Sigmoid colon (tissue), 6 donors: ENCODE measurements at regions not wholly inside any gene's neighbourhood (a gene's known extent, or its start where the extent isn't known, plus 50 kb on each side); places are given as distances from the start of the nearest gene placed in this dataset.
"Not testable (repeated sequence)": the region's sequence is repeated elsewhere in the genome, so short reads cannot be mapped to it uniquely, and the experiment has no call there.

Source experiments
- DNase-seq: peaks from one replicate; pipeline ENCODE4 v3.0.0-alpha.2; 2019
- H3K27ac ChIP-seq, 4 donors: fragments of 200-600 bp; sonication (generic); one replicate each; pipeline ENCODE4 v1.5.1; 2016 to 2019; ENCODE audit warnings: mild to moderate bottlenecking in 1 of 4
- H3K27me3 ChIP-seq, 3 donors: fragments of 200-600 bp; sonication (generic); one replicate each; pipeline ENCODE4 v1.5.1; 2019; ENCODE audit warnings: mild to moderate bottlenecking in 1 of 3
- H3K36me3 ChIP-seq, 4 donors: fragments of 200-600 bp; sonication (generic); one replicate each; pipeline ENCODE4 v1.5.1; 2016 to 2019
- H3K4me1 ChIP-seq, 4 donors: fragments of 200-600 bp; sonication (generic); one replicate each; pipeline ENCODE4 v1.5.1; 2017 to 2019
- H3K4me3 ChIP-seq, 4 donors: fragments of 200-600 bp; sonication (generic); one replicate each; pipeline ENCODE4 v1.5.1; 2017 to 2019; ENCODE audit warnings: mild to moderate bottlenecking in 2 of 4, moderate library complexity in 1 of 4
- H3K9me3 ChIP-seq, 4 donors: fragments of 200-600 bp in 3 of 4; sonication (generic) in 3 of 4; one replicate each; pipeline versions ENCODE4 v1.5.1 to v1.6.1; 2013 to 2019
- CTCF ChIP-seq, 4 experiments: fragments of 450-650 bp in 3 of 4; fragments of 200-600 bp in 1 of 4; IDR thresholded peaks; one replicate each; pipeline ENCODE4 v1.5.1; 2016 to 2019; ENCODE audit warnings: antibody characterized with exemption in 4 of 4, mild to moderate bottlenecking in 3 of 4, moderate library complexity in 2 of 4
- EP300 ChIP-seq, 4 donors: sonication (generic); formaldehyde crosslinking; IDR thresholded peaks; one replicate each; pipeline ENCODE4 v1.6.1; 2017; ENCODE audit warnings: antibody characterized with exemption in 4 of 4
- POLR2A ChIP-seq, 2 donors: fragments of 450-650 bp; IDR thresholded peaks; one replicate each; pipeline ENCODE4 v1.6.1; 2016; ENCODE audit warnings: antibody characterized with exemption in 2 of 2, mild to moderate bottlenecking in 2 of 2, moderate library complexity in 2 of 2
- POLR2AphosphoS5 ChIP-seq, 4 donors: sonication (generic); formaldehyde crosslinking; IDR thresholded peaks; one replicate each; pipeline ENCODE4 v1.6.1; 2017; ENCODE audit warnings: antibody characterized with exemption in 4 of 4
- WGBS, 2 donors: extraction: QIAGEN DNeasy Blood & Tissue Kit; methylation state at CpG; one replicate each; pipeline ENCODE4 v1.1.7; 2013; 5-methylcytosine and 5-hydroxymethylcytosine counted together
- intact Hi-C: fragments of 100-400 bp; cut with DNase I; formaldehyde crosslinking; loops from one replicate; pipeline ENCODE4 v1.15.1; 2023
- donor health status: healthy with polysubstance abuse.
- donor health status: healthy.

DNA sequence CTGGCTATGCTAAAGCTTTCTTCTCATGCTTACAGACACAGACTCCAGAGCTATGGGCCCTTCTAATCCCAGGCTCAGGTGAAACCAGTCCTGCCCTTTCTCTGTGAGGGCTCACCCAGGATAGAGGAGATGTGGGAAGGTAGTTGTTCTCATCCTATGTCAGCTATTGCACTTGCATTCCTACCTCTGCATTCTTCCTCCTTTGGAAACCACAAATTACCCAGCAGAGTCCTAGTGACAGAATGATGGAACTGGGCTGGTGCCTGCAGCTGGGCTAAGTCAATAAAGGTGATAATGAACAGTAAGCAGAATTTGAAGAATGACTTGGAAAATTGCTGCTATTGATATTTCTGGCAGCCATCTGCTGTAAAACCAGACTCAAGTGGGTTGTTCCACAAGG is 560.0 kb downstream of the TMEM135 start:
- no peaks in the 10 kb centered on the region for H3K27me3 ChIP-seq
- no peak overlapping the region for H3K27ac ChIP-seq
- no peaks in the 10 kb centered on the region for H3K36me3 ChIP-seq
- intact Hi-C loops, result loop anchor here (10.0 kb wide), 1 partner anchor 47 kb away; no protein-coding TSS in a partner anchor
- H3K9me3 ChIP-seq, result peaks cover 0 to 2% (median 0%) of the 10 kb centered on the region in 4 donors
- no peak for TF ChIP-seq CTCF (IDR thresholded peaks at IDR 0.05)
- TF ChIP-seq POLR2A (IDR thresholded peaks at IDR 0.05), result no peak
- no peak for TF ChIP-seq EP300 (IDR thresholded peaks at IDR 0.05)
- no peak for TF ChIP-seq POLR2AphosphoS5 (IDR thresholded peaks at IDR 0.05)
- no peak for DNase-seq
- no peak overlapping the region for H3K4me3 ChIP-seq
- no peaks in the 10 kb centered on the region for H3K4me1 ChIP-seq

DNA sequence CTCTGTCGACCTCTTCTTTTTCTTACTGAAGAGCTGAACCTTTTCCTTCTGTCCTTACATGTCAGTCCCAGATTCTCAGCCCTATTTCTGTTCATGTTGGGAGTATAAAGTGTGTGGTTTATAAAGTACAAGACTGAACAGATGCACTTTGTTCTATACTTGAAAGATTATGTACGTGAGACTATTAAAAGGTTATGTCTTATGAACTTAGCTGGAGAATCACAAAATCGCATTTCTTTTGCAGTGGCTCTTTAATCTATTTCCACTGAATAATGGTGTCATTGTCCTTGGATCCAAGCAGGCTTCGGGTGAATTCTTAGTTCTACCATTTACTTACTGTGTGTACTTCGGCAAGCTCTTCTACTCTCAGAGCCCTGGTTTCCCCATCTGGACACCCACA is 558.4 kb downstream of the TMEM135 start:
- TF ChIP-seq POLR2AphosphoS5 (IDR thresholded peaks at IDR 0.05) (no peak), EP300 (IDR thresholded peaks at IDR 0.05) (no peak), CTCF (IDR thresholded peaks at IDR 0.05) (no peak), POLR2A (IDR thresholded peaks at IDR 0.05) (no peak)
- Histone ChIP-seq H3K27ac (no peak overlapping the region), H3K4me3 (no peak overlapping the region), H3K9me3 (no peaks in the 10 kb centered on the region), H3K4me1 (no peaks in the 10 kb centered on the region), H3K36me3 (no peaks in the 10 kb centered on the region), H3K27me3 (no peaks in the 10 kb centered on the region)
- intact Hi-C loops, result loop anchor here (10.0 kb wide), 1 partner anchor 49 kb away; no protein-coding TSS in a partner anchor
- 75 to 85% methylated on average over 5 of the region's 5 CpGs for WGBS, 2 donors
- no peak for DNase-seq

GRCh38 chr11:87589082-87589481 is 551.3 kb downstream of the TMEM135 start:
- Histone ChIP-seq H3K9me3 (no peaks in the 10 kb centered on the region), H3K36me3 (no peaks in the 10 kb centered on the region), H3K27ac (no peak overlapping the region), H3K4me3 (no peak overlapping the region), H3K27me3 (no peaks in the 10 kb centered on the region), H3K4me1 (no peaks in the 10 kb centered on the region)
- intact Hi-C loops, result no loop called here
- TF ChIP-seq POLR2AphosphoS5 (IDR thresholded peaks at IDR 0.05) (no peak), EP300 (IDR thresholded peaks at IDR 0.05) (no peak), POLR2A (IDR thresholded peaks at IDR 0.05) (no peak)
- DNase-seq, result no peak
- 89 to 91% methylated on average over 3 of the region's 3 CpGs for WGBS, 2 donors

DNA sequence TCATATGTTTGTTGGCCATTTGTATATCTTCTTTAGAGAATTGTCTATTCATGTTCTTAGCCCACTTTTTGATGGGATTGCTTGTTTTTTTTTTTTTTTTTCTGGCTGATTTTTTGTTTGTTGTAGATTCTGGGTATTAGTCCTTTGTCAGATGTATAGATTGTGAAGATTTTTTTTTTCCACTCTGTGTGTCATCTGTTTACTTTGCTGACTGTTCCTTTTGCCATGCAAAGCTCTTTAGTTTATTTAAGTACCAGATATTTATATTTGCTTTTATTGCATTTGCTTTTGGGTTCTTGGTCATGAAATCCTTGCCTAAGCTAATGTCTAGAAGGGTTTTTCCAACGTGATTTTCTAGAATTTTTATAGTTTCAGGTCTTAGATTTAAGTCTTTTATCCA is 547.9 kb downstream of the TMEM135 start:
- WGBS, 2 donors, result 7 to 27% methylated on average over 1 of the region's 1 CpG
- DNase-seq, H3K4me3 ChIP-seq, H3K27ac ChIP-seq, H3K27me3 ChIP-seq, H3K36me3 ChIP-seq, H3K9me3 ChIP-seq, intact Hi-C loops, H3K4me1 ChIP-seq: not testable (repeated sequence)

- H3K9me3 ChIP-seq, result no peaks in the 10 kb centered on the region
- H3K27me3 ChIP-seq, result no peaks in the 10 kb centered on the region
- no peaks in the 10 kb centered on the region for H3K4me1 ChIP-seq
- no peak for DNase-seq
- WGBS, 2 donors, result 82 to 94% methylated on average over 2 of the region's 2 CpGs
- no peak overlapping the region for H3K27ac ChIP-seq
- H3K36me3 ChIP-seq, result no peaks in the 10 kb centered on the region
- TF ChIP-seq EP300 (IDR thresholded peaks at IDR 0.05) (no peak), POLR2AphosphoS5 (IDR thresholded peaks at IDR 0.05) (no peak), POLR2A (IDR thresholded peaks at IDR 0.05) (no peak), CTCF (IDR thresholded peaks at IDR 0.05) (no peak)
- no peak overlapping the region for H3K4me3 ChIP-seq
- intact Hi-C loops, result no loop called here
These were observed 546.2 kb downstream of the TMEM135 start for GRCh38 chr11:87583931-87584330.

DNA sequence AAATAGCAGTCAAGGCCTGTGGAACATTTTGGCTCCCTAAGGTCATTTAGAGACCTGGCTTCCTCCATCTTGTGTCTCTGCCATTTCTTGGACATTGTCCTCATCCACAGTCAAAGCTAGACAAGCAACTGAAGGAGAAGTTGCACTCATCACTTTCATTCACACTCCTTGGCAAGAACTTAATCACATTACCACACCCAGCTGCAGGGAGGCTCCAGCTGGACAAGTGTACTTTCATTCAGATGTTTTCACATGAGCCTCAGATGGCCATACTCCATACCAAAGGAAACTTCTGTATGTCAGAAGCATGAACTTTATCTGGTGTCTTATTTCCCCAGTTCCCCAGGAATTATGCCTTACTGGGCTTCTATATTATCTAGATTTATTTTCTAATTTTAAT is 537.4 kb downstream of the TMEM135 start:
- DNase-seq, result no peak
- Histone ChIP-seq H3K9me3 (no peaks in the 10 kb centered on the region), H3K4me3 (no peak overlapping the region), H3K27ac (no peak overlapping the region), H3K27me3 (no peaks in the 10 kb centered on the region), H3K4me1 (peaks cover 0 to 6% (median 0%) of the 10 kb centered on the region in 4 donors), H3K36me3 (no peaks in the 10 kb centered on the region)
- intact Hi-C loops, result no loop called here
- TF ChIP-seq POLR2A (IDR thresholded peaks at IDR 0.05), result no peak
- no peak for TF ChIP-seq EP300 (IDR thresholded peaks at IDR 0.05)
- no peak for TF ChIP-seq CTCF (IDR thresholded peaks at IDR 0.05)
- no peak for TF ChIP-seq POLR2AphosphoS5 (IDR thresholded peaks at IDR 0.05)
